GM12872 (cell line): ENCODE measurements at regions not wholly inside any gene's neighbourhood (a gene's known extent, or its start where the extent isn't known, plus 50 kb on each side); places are given as distances from the start of the nearest gene placed in this dataset.

Experiments
- CTCF ChIP-seq: IDR thresholded peaks from 3 replicates; pipeline ENCODE4 v1.5.1; 2011; ENCODE audit warnings: low read depth, mild to moderate bottlenecking, low read length, moderate library complexity; ENCODE audit not compliant: insufficient read depth

- TF ChIP-seq CTCF, result no peak
Observed at GRCh38 chr4:14841801-14842768, 160.2 kb upstream of the CPEB2 start.

- TF ChIP-seq CTCF, result no peak
Observed at GRCh38 chr4:14842964-14843630, 159.2 kb upstream of the CPEB2 start.

GRCh38 chr4:14844061-14844460 is 158.2 kb upstream of the CPEB2 start:
- TF ChIP-seq CTCF, result no peak

- TF ChIP-seq CTCF, result no peak
Observed at GRCh38 chr4:14848229-14848628, 154.1 kb upstream of the CPEB2 start.

- TF ChIP-seq CTCF, result no peak
Observed at GRCh38 chr4:14850455-14851097, 151.7 kb upstream of the CPEB2 start.

- TF ChIP-seq CTCF, result no peak
Observed at GRCh38 chr4:14853176-14853943, 148.9 kb upstream of the CPEB2 start.
